HL-60 (cell line): ENCODE measurements at regions not wholly inside any gene's neighbourhood (a gene's known extent, or its start where the extent isn't known, plus 50 kb on each side); places are given as distances from the start of the nearest gene placed in this dataset.

Source experiments
- GABPA ChIP-seq: IDR thresholded peaks from 2 replicates; pipeline ENCODE4 v1.6.1; 2012; ENCODE audit warnings: low read depth
- POLR2AphosphoS5 ChIP-seq: IDR thresholded peaks from 2 replicates; pipeline ENCODE4 v1.6.1; 2012; ENCODE audit warnings: low read depth
- SPI1 ChIP-seq: IDR thresholded peaks from 2 replicates; pipeline ENCODE4 v1.6.1; 2012; ENCODE audit warnings: low read depth, mild to moderate bottlenecking, borderline replicate concordance
- TF ChIP-seq, protein P1 (sequence below): IDR thresholded peaks from one replicate; pipeline ENCODE4 v1.5.1; 2011; ENCODE audit warnings: low read length, control low read depth, inconsistent platforms; ENCODE audit not compliant: insufficient read depth
- TF ChIP-seq, protein P2 (sequence below): IDR thresholded peaks from 2 replicates; pipeline ENCODE4 v1.6.1; 2012; ENCODE audit warnings: low read depth; ENCODE audit not compliant: insufficient replicate concordance

DNA sequence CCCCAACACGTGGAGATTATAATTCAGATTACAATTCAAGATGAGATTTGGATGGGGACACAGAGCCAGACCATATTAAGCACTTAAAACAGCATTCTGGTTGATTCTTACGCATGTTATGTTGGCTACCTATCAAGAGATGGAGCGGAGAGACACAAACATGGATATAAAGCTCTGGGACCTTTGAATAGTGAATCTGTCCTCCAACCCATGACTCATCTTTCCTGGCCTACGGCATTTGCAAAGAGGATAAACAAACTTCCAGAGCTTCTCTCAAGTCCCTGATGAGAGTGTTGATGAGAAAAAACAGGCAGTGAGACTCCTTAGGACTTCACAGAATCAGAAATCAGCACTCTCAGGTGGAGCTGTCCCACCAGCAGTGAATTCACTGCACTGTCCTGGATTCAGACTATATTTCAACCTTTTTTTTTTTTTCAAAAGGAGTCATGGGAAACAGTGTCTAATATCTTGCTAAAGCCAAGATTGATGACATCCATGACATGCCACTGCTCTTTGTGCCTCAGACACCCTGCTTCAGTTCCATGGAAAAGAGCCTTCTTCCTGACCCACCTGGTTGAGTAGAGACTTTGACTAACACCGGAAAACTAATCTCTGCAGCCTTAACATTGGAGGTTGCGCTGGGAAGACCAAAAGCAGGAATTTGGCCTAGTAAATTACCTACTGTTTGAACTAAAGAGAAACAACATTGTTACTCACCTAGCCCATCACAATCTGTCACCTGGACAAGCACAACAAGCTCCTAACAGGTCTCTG is 62.1 kb upstream of the NPAS2 start:
- TF ChIP-seq, protein P1, sequence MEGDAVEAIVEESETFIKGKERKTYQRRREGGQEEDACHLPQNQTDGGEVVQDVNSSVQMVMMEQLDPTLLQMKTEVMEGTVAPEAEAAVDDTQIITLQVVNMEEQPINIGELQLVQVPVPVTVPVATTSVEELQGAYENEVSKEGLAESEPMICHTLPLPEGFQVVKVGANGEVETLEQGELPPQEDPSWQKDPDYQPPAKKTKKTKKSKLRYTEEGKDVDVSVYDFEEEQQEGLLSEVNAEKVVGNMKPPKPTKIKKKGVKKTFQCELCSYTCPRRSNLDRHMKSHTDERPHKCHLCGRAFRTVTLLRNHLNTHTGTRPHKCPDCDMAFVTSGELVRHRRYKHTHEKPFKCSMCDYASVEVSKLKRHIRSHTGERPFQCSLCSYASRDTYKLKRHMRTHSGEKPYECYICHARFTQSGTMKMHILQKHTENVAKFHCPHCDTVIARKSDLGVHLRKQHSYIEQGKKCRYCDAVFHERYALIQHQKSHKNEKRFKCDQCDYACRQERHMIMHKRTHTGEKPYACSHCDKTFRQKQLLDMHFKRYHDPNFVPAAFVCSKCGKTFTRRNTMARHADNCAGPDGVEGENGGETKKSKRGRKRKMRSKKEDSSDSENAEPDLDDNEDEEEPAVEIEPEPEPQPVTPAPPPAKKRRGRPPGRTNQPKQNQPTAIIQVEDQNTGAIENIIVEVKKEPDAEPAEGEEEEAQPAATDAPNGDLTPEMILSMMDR: no peak
- TF ChIP-seq, protein P2, sequence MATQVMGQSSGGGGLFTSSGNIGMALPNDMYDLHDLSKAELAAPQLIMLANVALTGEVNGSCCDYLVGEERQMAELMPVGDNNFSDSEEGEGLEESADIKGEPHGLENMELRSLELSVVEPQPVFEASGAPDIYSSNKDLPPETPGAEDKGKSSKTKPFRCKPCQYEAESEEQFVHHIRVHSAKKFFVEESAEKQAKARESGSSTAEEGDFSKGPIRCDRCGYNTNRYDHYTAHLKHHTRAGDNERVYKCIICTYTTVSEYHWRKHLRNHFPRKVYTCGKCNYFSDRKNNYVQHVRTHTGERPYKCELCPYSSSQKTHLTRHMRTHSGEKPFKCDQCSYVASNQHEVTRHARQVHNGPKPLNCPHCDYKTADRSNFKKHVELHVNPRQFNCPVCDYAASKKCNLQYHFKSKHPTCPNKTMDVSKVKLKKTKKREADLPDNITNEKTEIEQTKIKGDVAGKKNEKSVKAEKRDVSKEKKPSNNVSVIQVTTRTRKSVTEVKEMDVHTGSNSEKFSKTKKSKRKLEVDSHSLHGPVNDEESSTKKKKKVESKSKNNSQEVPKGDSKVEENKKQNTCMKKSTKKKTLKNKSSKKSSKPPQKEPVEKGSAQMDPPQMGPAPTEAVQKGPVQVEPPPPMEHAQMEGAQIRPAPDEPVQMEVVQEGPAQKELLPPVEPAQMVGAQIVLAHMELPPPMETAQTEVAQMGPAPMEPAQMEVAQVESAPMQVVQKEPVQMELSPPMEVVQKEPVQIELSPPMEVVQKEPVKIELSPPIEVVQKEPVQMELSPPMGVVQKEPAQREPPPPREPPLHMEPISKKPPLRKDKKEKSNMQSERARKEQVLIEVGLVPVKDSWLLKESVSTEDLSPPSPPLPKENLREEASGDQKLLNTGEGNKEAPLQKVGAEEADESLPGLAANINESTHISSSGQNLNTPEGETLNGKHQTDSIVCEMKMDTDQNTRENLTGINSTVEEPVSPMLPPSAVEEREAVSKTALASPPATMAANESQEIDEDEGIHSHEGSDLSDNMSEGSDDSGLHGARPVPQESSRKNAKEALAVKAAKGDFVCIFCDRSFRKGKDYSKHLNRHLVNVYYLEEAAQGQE: no peak
- TF ChIP-seq GABPA (no peak), SPI1 (no peak), POLR2AphosphoS5 (no peak)
